ENCODE measurements at regions not wholly inside any gene's neighbourhood (a gene's known extent, or its start where the extent isn't known, plus 50 kb on each side); places are given as distances from the start of the nearest gene placed in this dataset.

DNA sequence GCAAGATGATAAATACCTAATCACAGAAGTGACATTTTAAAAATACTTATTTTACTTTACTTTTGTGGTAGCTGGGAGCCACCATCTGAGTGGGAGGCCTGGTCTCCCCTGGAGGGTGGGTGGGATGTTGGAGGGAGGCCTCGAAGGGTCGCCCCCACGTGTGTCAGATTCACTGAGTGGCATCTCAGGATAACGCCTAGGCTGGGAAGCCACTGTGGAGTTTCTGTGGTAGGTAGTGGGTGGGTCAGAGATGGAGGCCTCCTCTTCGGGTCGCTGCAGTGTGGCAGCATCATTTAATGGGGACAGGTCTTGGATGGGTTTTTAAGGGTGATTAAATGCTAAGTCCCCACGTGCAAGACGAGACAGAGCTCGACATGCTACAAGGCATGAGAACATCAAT lies 1154.8 kb upstream of the CDH18 start:
- no peak for ATAC-seq
- DNase-seq = no peak
- Histone ChIP-seq H3K4me1 (no peaks in the 10 kb centered on the region), H3K9me3 (no peaks in the 10 kb centered on the region), H3K4me3 (no peak overlapping the region), H3K27me3 (no peaks in the 10 kb centered on the region), H3K36me3 (replicated peaks in 1 of 2; ENCODE audit: insufficient read depth in 1 of 2, low read depth in 2 of 2) (no peaks in the 10 kb centered on the region), H3K27ac (no peak overlapping the region)
- no peak for TF ChIP-seq CTCF (IDR thresholded peaks at IDR 0.05)
- no peak for TF ChIP-seq POLR2A (IDR thresholded peaks at IDR 0.05)
- intact Hi-C loops (cut with DNase I) = no loop called here
- 88 to 91% methylated on average over 9 of the region's 9 CpGs for WGBS, 2 donors

DNA sequence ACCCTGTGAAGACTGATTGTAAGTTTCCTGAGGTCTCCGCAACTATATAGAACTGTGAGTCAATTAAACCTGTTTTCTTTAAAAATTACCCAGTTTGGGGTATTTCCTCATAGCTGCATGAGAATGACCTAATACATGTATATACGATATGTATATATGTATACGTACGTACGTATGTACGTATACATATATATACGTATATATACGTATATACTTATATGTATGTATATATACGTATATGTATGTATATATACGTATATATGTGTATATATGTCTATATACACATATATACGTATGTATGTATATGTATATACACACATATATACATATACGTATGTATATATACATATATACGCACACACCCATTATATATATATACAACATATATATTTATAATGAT lies 1153.0 kb upstream of the CDH18 start:
- no peak for DNase-seq
- H3K27ac ChIP-seq = no peak overlapping the region
- H3K9me3 ChIP-seq = no peaks in the 10 kb centered on the region
- no peak overlapping the region for H3K4me3 ChIP-seq
- no peaks in the 10 kb centered on the region for H3K4me1 ChIP-seq
- TF ChIP-seq CTCF (IDR thresholded peaks at IDR 0.05) (no peak), POLR2A (IDR thresholded peaks at IDR 0.05) (no peak)
- no peaks in the 10 kb centered on the region for H3K27me3 ChIP-seq
- no peaks in the 10 kb centered on the region for H3K36me3 ChIP-seq (replicated peaks in 1 of 2; ENCODE audit: insufficient read depth in 1 of 2, low read depth in 2 of 2)
- intact Hi-C loops (cut with DNase I) = no loop called here
- no peak for ATAC-seq
- 76 to 83% methylated on average over 13 of the region's 13 CpGs for WGBS, 2 donors

DNA sequence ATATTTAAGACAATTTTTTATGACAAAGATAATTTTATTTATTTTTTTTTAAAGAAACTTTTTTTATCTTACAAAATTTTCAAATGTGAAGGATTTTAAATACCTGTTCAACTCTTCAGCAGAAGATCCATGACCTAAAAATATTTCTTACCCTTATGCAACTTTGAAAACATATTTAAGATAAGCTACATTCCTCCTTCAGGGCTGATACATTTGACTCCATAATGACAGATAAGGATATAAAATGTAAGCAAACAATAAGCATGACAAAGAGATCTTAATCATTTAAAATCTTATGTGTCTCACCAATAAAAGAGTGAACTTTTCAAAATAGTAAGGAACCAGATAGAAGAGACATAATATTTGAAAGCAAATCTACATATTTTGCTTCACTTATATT lies 1138.2 kb upstream of the CDH18 start:
- Histone ChIP-seq H3K27me3 (no peaks in the 10 kb centered on the region), H3K4me1 (no peaks in the 10 kb centered on the region), H3K4me3 (no peak overlapping the region), H3K27ac (no peak overlapping the region), H3K36me3 (replicated peaks in 1 of 2; ENCODE audit: insufficient read depth in 1 of 2, low read depth in 2 of 2) (no peaks in the 10 kb centered on the region), H3K9me3 (no peaks in the 10 kb centered on the region)
- no peak for TF ChIP-seq POLR2A (IDR thresholded peaks at IDR 0.05)
- no peak for TF ChIP-seq CTCF (IDR thresholded peaks at IDR 0.05)
- ATAC-seq (no peak), DNase-seq (no peak)
- intact Hi-C loops (cut with DNase I) = no loop called here

DNA sequence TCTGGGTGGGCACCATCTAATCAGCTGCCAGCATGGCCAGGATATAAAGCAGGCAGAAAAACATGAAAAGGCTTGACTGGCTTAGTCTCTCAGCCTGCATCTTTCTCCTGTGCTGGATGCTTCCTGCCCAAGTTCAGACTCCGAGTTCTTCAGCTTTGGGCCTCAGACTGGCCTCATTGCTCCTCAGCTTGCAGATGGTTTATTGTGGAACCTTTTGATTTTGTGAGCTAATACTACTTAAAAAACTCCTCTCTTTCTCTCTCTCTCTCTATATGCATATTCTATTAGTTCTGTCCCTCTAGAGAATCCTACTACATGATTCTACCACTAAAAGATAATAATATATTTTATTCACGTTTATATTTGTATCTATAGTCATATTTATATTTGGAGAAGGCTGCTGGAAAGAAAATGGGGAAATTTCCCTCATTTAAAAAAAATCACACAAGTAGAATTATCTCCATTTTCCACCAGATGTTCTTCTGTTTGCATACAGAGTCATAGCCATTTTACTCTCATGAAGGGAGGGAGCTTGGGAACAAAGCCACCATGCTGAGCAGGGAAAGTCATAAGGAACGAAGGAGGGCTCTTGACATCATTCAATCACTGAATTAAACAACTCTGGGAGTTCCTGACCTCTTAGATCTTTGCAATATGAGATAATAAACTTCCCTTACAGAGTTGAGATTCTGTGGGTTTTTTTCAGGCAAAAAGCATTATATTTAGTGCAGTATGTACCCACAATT lies 1137.4 kb upstream of the CDH18 start:
- DNase-seq (no peak), ATAC-seq (no peak)
- 32 to 51% methylated on average over 3 of the region's 3 CpGs for WGBS, 2 donors
- TF ChIP-seq CTCF (IDR thresholded peaks at IDR 0.05) (no peak), POLR2A (IDR thresholded peaks at IDR 0.05) (no peak)
- no peaks in the 10 kb centered on the region for H3K27me3 ChIP-seq
- H3K4me1 ChIP-seq = no peaks in the 10 kb centered on the region
- intact Hi-C loops (cut with DNase I) = no loop called here
- no peaks in the 10 kb centered on the region for H3K36me3 ChIP-seq (replicated peaks in 1 of 2; ENCODE audit: insufficient read depth in 1 of 2, low read depth in 2 of 2)
- no peak overlapping the region for H3K27ac ChIP-seq
- no peaks in the 10 kb centered on the region for H3K9me3 ChIP-seq
- no peak overlapping the region for H3K4me3 ChIP-seq

- no peak overlapping the region for H3K4me3 ChIP-seq
- DNase-seq = no peak
- no peak for TF ChIP-seq CTCF (IDR thresholded peaks at IDR 0.05)
- no peak for TF ChIP-seq POLR2A (IDR thresholded peaks at IDR 0.05)
- H3K9me3 ChIP-seq = no peaks in the 10 kb centered on the region
- H3K4me1 ChIP-seq = no peaks in the 10 kb centered on the region
- no peaks in the 10 kb centered on the region for H3K36me3 ChIP-seq (replicated peaks in 1 of 2; ENCODE audit: insufficient read depth in 1 of 2, low read depth in 2 of 2)
- WGBS, 2 donors = 56 to 76% methylated on average over 1 of the region's 1 CpG
- H3K27ac ChIP-seq = no peak overlapping the region
- intact Hi-C loops (cut with DNase I) = no loop called here
- no peak for ATAC-seq
- no peaks in the 10 kb centered on the region for H3K27me3 ChIP-seq
Measured at GRCh38 chr5:21121213-21121612, 1133.2 kb upstream of the CDH18 start.
